HepG2 (cell line): ENCODE measurements at regions not wholly inside any gene's neighbourhood (a gene's known extent, or its start where the extent isn't known, plus 50 kb on each side); places are given as distances from the start of the nearest gene placed in this dataset.

Experiments used
- ETV6 ChIP-seq: sonication (generic); formaldehyde crosslinking; conservative IDR thresholded peaks from 2 replicates; pipeline ENCODE4 v1.4.0; 2020; ENCODE audit warnings: missing genetic modification reagents
- HES4 ChIP-seq: sonication (generic); formaldehyde crosslinking; IDR thresholded peaks from 2 replicates; pipeline ENCODE4 v1.9.0; 2021; ENCODE audit warnings: mild to moderate bottlenecking, missing genetic modification reagents, borderline replicate concordance
- KDM1A ChIP-seq: IDR thresholded peaks from 2 replicates; pipeline ENCODE4 v1.6.1; 2016; ENCODE audit warnings: missing compliant biosample characterization
- KIAA2018 ChIP-seq: sonication (generic); formaldehyde crosslinking; IDR thresholded peaks from 2 replicates; pipeline ENCODE4 v1.5.0; 2020; ENCODE audit warnings: mild to moderate bottlenecking, missing genetic modification reagents, borderline replicate concordance
- MIER2 ChIP-seq: IDR thresholded peaks from 2 replicates; pipeline ENCODE4 v1.6.1; 2016; ENCODE audit warnings: missing biosample characterization, missing genetic modification reagents
- MIER3 ChIP-seq: IDR thresholded peaks from 2 replicates; pipeline ENCODE4 v1.6.1; 2016; ENCODE audit warnings: missing compliant biosample characterization, borderline replicate concordance
- MLX ChIP-seq: IDR thresholded peaks from 2 replicates; pipeline ENCODE4 v1.6.1; 2016
- NRL ChIP-seq: sonication (generic); formaldehyde crosslinking; IDR thresholded peaks from 2 replicates; pipeline ENCODE4 v1.5.0; 2020; ENCODE audit warnings: missing genetic modification reagents, mild to moderate bottlenecking, moderate library complexity, borderline replicate concordance
- SPEN ChIP-seq: sonication (generic); formaldehyde crosslinking; IDR thresholded peaks from 2 replicates; pipeline ENCODE4 v1.5.1; 2020; ENCODE audit warnings: low read depth, mild to moderate bottlenecking, missing genetic modification reagents
- THYN1 ChIP-seq: sonication (generic); formaldehyde crosslinking; IDR thresholded peaks from 2 replicates; pipeline ENCODE4 v1.8.1; 2023; ENCODE audit warnings: low read depth, mild to moderate bottlenecking, moderate library complexity, missing genetic modification reagents, borderline replicate concordance
- TSC22D2 ChIP-seq: sonication (generic); formaldehyde crosslinking; IDR thresholded peaks from 2 replicates; pipeline ENCODE4 v1.5.1; 2020; ENCODE audit warnings: missing genetic modification reagents, mild to moderate bottlenecking, borderline replicate concordance
- ZBTB25 ChIP-seq: IDR thresholded peaks from 2 replicates; pipeline ENCODE4 v1.6.1; 2018; ENCODE audit warnings: missing genetic modification reagents
- ZFP91 ChIP-seq: sonication (generic); formaldehyde crosslinking; IDR thresholded peaks from 2 replicates; pipeline ENCODE4 v1.9.0; 2022; ENCODE audit warnings: missing genetic modification reagents, mild to moderate bottlenecking, borderline replicate concordance
- ZNF124 ChIP-seq: sonication (generic); formaldehyde crosslinking; IDR thresholded peaks from 2 replicates; pipeline ENCODE4 v1.4.0; 2020; ENCODE audit warnings: missing genetic modification reagents
- ZNF260 ChIP-seq: sonication (generic); formaldehyde crosslinking; IDR thresholded peaks from 2 replicates; pipeline ENCODE4 v1.4.0; 2020; ENCODE audit warnings: missing genetic modification reagents, low read depth, mild to moderate bottlenecking, borderline replicate concordance
- ZNF619 ChIP-seq: sonication (generic); formaldehyde crosslinking; IDR thresholded peaks from 2 replicates; pipeline ENCODE4 v1.4.0; 2020; ENCODE audit warnings: mild to moderate bottlenecking, missing genetic modification reagents
- ZNF652 ChIP-seq: IDR thresholded peaks from 2 replicates; pipeline ENCODE4 v1.6.1; 2016; ENCODE audit warnings: low read depth, borderline replicate concordance
- ZNF709 ChIP-seq: sonication (generic); formaldehyde crosslinking; IDR thresholded peaks from 2 replicates; pipeline ENCODE4 v1.5.0; 2020; ENCODE audit warnings: mild to moderate bottlenecking, missing genetic modification reagents

- TF ChIP-seq KIAA2018 (CRISPR knock-in tag) (no peak), ZFP91 (CRISPR knock-in tag) (peak; percentile 81; the same call in 1 of the 2 replicates), ZNF619 (no peak), ETV6 (CRISPR knock-in tag) (0 out of 2 replicates have a peak, but pooled peaks have one; percentile 70), TSC22D2 (CRISPR knock-in tag) (no peak), HES4 (CRISPR knock-in tag) (peak; percentile 42; the same call in 1 of the 2 replicates), ZNF124 (CRISPR knock-in tag) (peak; percentile 55; the same call in 1 of the 2 replicates), ZBTB25 (peak; percentile 25; the same call in 1 of the 2 replicates), MIER3 (CRISPR knock-in tag) (0 out of 2 replicates have a peak, but pooled peaks have one; percentile 33), SPEN (CRISPR knock-in tag) (peak; percentile 65), ZNF652 (CRISPR knock-in tag) (no peak), MLX (no peak), ZNF260 (no peak), KDM1A (CRISPR knock-in tag) (no peak), THYN1 (no peak), NRL (CRISPR knock-in tag) (peak; percentile 82; the same call in 1 of the 2 replicates), ZNF709 (no peak), MIER2 (no peak)
Observed at GRCh38 chr15:38072348-38073177, 138.1 kb downstream of the TMCO5A start (continued).
